HepG2 (cell line): ENCODE measurements at regions not wholly inside any gene's neighbourhood (a gene's known extent, or its start where the extent isn't known, plus 50 kb on each side); places are given as distances from the start of the nearest gene placed in this dataset.

ENCODE experiments used
- DPF2 ChIP-seq: sonication (generic); formaldehyde crosslinking; IDR thresholded peaks from 2 replicates; pipeline ENCODE4 v1.4.0; 2020; ENCODE audit warnings: mild to moderate bottlenecking, low read depth, missing genetic modification reagents, borderline replicate concordance
- ETV6 ChIP-seq: sonication (generic); formaldehyde crosslinking; conservative IDR thresholded peaks from 2 replicates; pipeline ENCODE4 v1.4.0; 2020; ENCODE audit warnings: missing genetic modification reagents
- HNRNPH1 ChIP-seq: fragments of 200-400 bp; formaldehyde crosslinking; optimal IDR thresholded peaks from 2 replicates; pipeline ENCODE3; 2017; ENCODE audit warnings: mild to moderate bottlenecking, low read depth, low read length
- IKZF4 ChIP-seq: sonication (generic); formaldehyde crosslinking; IDR thresholded peaks from 2 replicates; pipeline ENCODE4 v1.5.1; 2020; ENCODE audit warnings: borderline replicate concordance, mild to moderate bottlenecking, low read depth, missing genetic modification reagents; ENCODE audit errors: not compliant biosample characterization
- IRX3 ChIP-seq: sonication (generic); formaldehyde crosslinking; IDR thresholded peaks from 2 replicates; pipeline ENCODE4 v1.8.1; 2023; ENCODE audit warnings: mild to moderate bottlenecking, low read depth, missing genetic modification reagents, borderline replicate concordance
- JDP2 ChIP-seq: sonication (generic); formaldehyde crosslinking; IDR thresholded peaks from 2 replicates; pipeline ENCODE4 v1.8.1; 2022; ENCODE audit warnings: missing genetic modification reagents, borderline replicate concordance
- KLF11 ChIP-seq: IDR thresholded peaks from 2 replicates; pipeline ENCODE4 v1.6.1; 2016; ENCODE audit warnings: missing compliant biosample characterization
- LBX2 ChIP-seq: sonication (generic); formaldehyde crosslinking; IDR thresholded peaks from 2 replicates; pipeline ENCODE4 v1.5.0; 2020; ENCODE audit warnings: missing genetic modification reagents, mild to moderate bottlenecking, borderline replicate concordance
- RFX1 ChIP-seq: fragments of 450-650 bp; IDR thresholded peaks from 2 replicates; pipeline ENCODE4 v1.6.1; 2017
- SIN3A ChIP-seq: IDR thresholded peaks from 2 replicates; pipeline ENCODE4 v1.6.1; 2011; ENCODE audit warnings: low read depth, mild to moderate bottlenecking, control low read depth, low read length, borderline replicate concordance
- ZFY ChIP-seq: sonication (generic); formaldehyde crosslinking; IDR thresholded peaks from 2 replicates; pipeline ENCODE4 v1.4.0; 2020; ENCODE audit warnings: missing genetic modification reagents
- ZNF407 ChIP-seq: sonication (generic); formaldehyde crosslinking; IDR thresholded peaks from one replicate; pipeline ENCODE4 v1.5.1; 2020; ENCODE audit warnings: mild to moderate bottlenecking, missing genetic modification reagents; ENCODE audit errors: not compliant biosample characterization
- ZNF503 ChIP-seq: sonication (generic); formaldehyde crosslinking; IDR thresholded peaks from 2 replicates; pipeline ENCODE4 v1.4.0; 2020; ENCODE audit warnings: missing genetic modification reagents
- ZNF687 ChIP-seq: sonication (generic); formaldehyde crosslinking; IDR thresholded peaks from 2 replicates; pipeline ENCODE4 v1.5.1; 2020; ENCODE audit warnings: mild to moderate bottlenecking, missing genetic modification reagents, moderate library complexity

- TF ChIP-seq IRX3 (CRISPR knock-in tag) (0 out of 2 replicates have a peak, but pooled peaks have one; percentile 8), RFX1 (0 out of 2 replicates have a peak, but pooled peaks have one; percentile 15), LBX2 (0 out of 2 replicates have a peak, but pooled peaks have one; percentile 4), DPF2 (CRISPR knock-in tag) (no peak), ETV6 (CRISPR knock-in tag) (0 out of 2 replicates have a peak, but pooled peaks have one; percentile 5), ZNF687 (CRISPR knock-in tag) (peak; percentile 45; the same call in 1 of the 2 replicates), ZFY (CRISPR knock-in tag) (peak; percentile 83), HNRNPH1 (no peak), IKZF4 (CRISPR knock-in tag) (peak; percentile 7), KLF11 (CRISPR knock-in tag) (no peak), SIN3A (peak; percentile 23; the same call in 1 of the 2 replicates), JDP2 (CRISPR knock-in tag) (no peak), ZNF503 (no peak), ZNF407 (no peak)
These were observed 105.9 kb upstream of the HNRNPU start (continued) for GRCh38 chr1:244970236-244970743.
